ENCODE measurements at regions not wholly inside any gene's neighbourhood (a gene's known extent, or its start where the extent isn't known, plus 50 kb on each side); places are given as distances from the start of the nearest gene placed in this dataset.

- no peak for ATAC-seq
Observed at GRCh38 chr16:73255031-73255430, 207.1 kb upstream of the ZFHX3 start.

GRCh38 chr16:73253922-73254480, 206.1 kb upstream of the ZFHX3 start:
- no peak for ATAC-seq
- DNase-seq: no peak

More at GRCh38 chr16:73255031-73255430, 207.1 kb upstream of the ZFHX3 start:
- DNase-seq: no peak

- no peak for ATAC-seq
- DNase-seq: no peak
Observed at GRCh38 chr16:73252446-73252845, 204.5 kb upstream of the ZFHX3 start.

- DNase-seq: no peak
- ATAC-seq: no peak
Observed at GRCh38 chr16:73251608-73252007, 203.7 kb upstream of the ZFHX3 start.

GRCh38 chr16:73248316-73248715, 200.4 kb upstream of the ZFHX3 start:
- ATAC-seq (no peak), DNase-seq (no peak)

- no peak for ATAC-seq
- DNase-seq: no peak
Observed at GRCh38 chr16:73240920-73241319, 193.0 kb upstream of the ZFHX3 start.

- DNase-seq (no peak), ATAC-seq (no peak)
Observed at GRCh38 chr16:73237601-73238000, 189.7 kb upstream of the ZFHX3 start.

- no peak for DNase-seq
- ATAC-seq: no peak
Observed at GRCh38 chr16:73234496-73234895, 186.6 kb upstream of the ZFHX3 start.

GRCh38 chr16:73233846-73234424, 186.0 kb upstream of the ZFHX3 start:
- ATAC-seq (peak; percentile 6), DNase-seq (no peak)

- DNase-seq (no peak), ATAC-seq (no peak)
Observed at GRCh38 chr16:73233329-73233765, 185.4 kb upstream of the ZFHX3 start.

- DNase-seq: no peak
- ATAC-seq: no peak
Observed at GRCh38 chr16:73232555-73233328, 184.8 kb upstream of the ZFHX3 start.

GRCh38 chr16:73231944-73232554, 184.1 kb upstream of the ZFHX3 start:
- ATAC-seq (no peak), DNase-seq (no peak)

- ATAC-seq (no peak), DNase-seq (no peak)
Observed at GRCh38 chr16:73231379-73231778, 183.5 kb upstream of the ZFHX3 start.

- no peak for ATAC-seq
Observed at GRCh38 chr16:73230651-73231050, 182.7 kb upstream of the ZFHX3 start.

GRCh38 chr16:73228649-73229048, 180.7 kb upstream of the ZFHX3 start:
- no peak for DNase-seq
- ATAC-seq: no peak

More at GRCh38 chr16:73230651-73231050, 182.7 kb upstream of the ZFHX3 start:
- DNase-seq: no peak

- DNase-seq (no peak), ATAC-seq (no peak)
Observed at GRCh38 chr16:73226675-73227074, 178.7 kb upstream of the ZFHX3 start.

- no peak for DNase-seq
- no peak for ATAC-seq
Observed at GRCh38 chr16:73225983-73226382, 178.1 kb upstream of the ZFHX3 start.

GRCh38 chr16:73220836-73221235, 172.9 kb upstream of the ZFHX3 start:
- ATAC-seq (no peak), DNase-seq (no peak)

GRCh38 chr16:73219176-73219575, 171.2 kb upstream of the ZFHX3 start:
- DNase-seq (no peak), ATAC-seq (no peak)

- no peak for ATAC-seq
- no peak for DNase-seq
Observed at GRCh38 chr16:73217654-73218053, 169.7 kb upstream of the ZFHX3 start.

- no peak for ATAC-seq
Observed at GRCh38 chr16:73216932-73217331, 169.0 kb upstream of the ZFHX3 start.

GRCh38 chr16:73215678-73216377, 167.9 kb upstream of the ZFHX3 start:
- DNase-seq: no peak
- no peak for ATAC-seq

More at GRCh38 chr16:73216932-73217331, 169.0 kb upstream of the ZFHX3 start:
- no peak for DNase-seq
